Progenitor cell of endocrine pancreas (in vitro differentiated cells): ENCODE measurements at regions not wholly inside any gene's neighbourhood (a gene's known extent, or its start where the extent isn't known, plus 50 kb on each side); places are given as distances from the start of the nearest gene placed in this dataset.

Experiments used
- DNase-seq: peaks from one replicate; pipeline ENCODE4 v3.0.0; 2021; ENCODE audit warnings: low spot score; ENCODE audit not compliant: unreplicated experiment
- H3K27ac Mint-ChIP-seq: 2 replicates; pipeline ENCODE4 v1.8.0; 2021; ENCODE audit warnings: mild to moderate bottlenecking, moderate library complexity, mixed read lengths
- H3K27me3 Mint-ChIP-seq: 2 replicates; pipeline ENCODE4 v1.8.0; 2021; ENCODE audit warnings: mixed read lengths
- H3K36me3 Mint-ChIP-seq: 2 replicates; pipeline ENCODE4 v1.8.0; 2022; ENCODE audit warnings: mixed read lengths; ENCODE audit not compliant: insufficient read depth
- H3K4me1 Mint-ChIP-seq: 2 replicates; pipeline ENCODE4 v1.8.0; 2021; ENCODE audit warnings: low read depth, mixed read lengths
- H3K4me3 Mint-ChIP-seq: 2 replicates; pipeline ENCODE4 v1.8.0; 2021; ENCODE audit warnings: low read depth, mild to moderate bottlenecking, moderate library complexity, mixed read lengths
- H3K9me3 Mint-ChIP-seq: 2 replicates; pipeline ENCODE4 v1.8.0; 2021; ENCODE audit warnings: low read depth, mixed read lengths
- CTCF ChIP-seq: fragments of 200-600 bp; sonication (generic); IDR thresholded peaks from one replicate; pipeline ENCODE4 v1.5.0; 2021; ENCODE audit warnings: antibody characterized with exemption, mild to moderate bottlenecking; ENCODE audit not compliant: unreplicated experiment

- no peak for TF ChIP-seq CTCF
- no peak for DNase-seq
- no peaks in the 10 kb centered on the region for H3K4me1 Mint-ChIP-seq
- no peaks in the 10 kb centered on the region for H3K36me3 Mint-ChIP-seq
- H3K27ac Mint-ChIP-seq: no peak overlapping the region
- H3K27me3 Mint-ChIP-seq: no peaks in the 10 kb centered on the region
- no peak overlapping the region for H3K4me3 Mint-ChIP-seq
- H3K9me3 Mint-ChIP-seq: no peaks in the 10 kb centered on the region
Measured at GRCh38 chr7:114225784-114226183, 188.8 kb upstream of the FOXP2 start.

GRCh38 chr7:114218283-114218682 is 196.3 kb upstream of the FOXP2 start:
- Mint-ChIP-seq H3K4me3 (no peak overlapping the region), H3K27ac (no peak overlapping the region), H3K27me3 (no peaks in the 10 kb centered on the region), H3K36me3 (no peaks in the 10 kb centered on the region), H3K9me3 (no peaks in the 10 kb centered on the region), H3K4me1 (no peaks in the 10 kb centered on the region)
- DNase-seq: no peak
- TF ChIP-seq CTCF: no peak

- TF ChIP-seq CTCF: no peak
- no peak overlapping the region for H3K27ac Mint-ChIP-seq
- H3K27me3 Mint-ChIP-seq: no peaks in the 10 kb centered on the region
- H3K36me3 Mint-ChIP-seq: no peaks in the 10 kb centered on the region
- no peak overlapping the region for H3K4me3 Mint-ChIP-seq
- DNase-seq: no peak
- H3K9me3 Mint-ChIP-seq: no peaks in the 10 kb centered on the region
- H3K4me1 Mint-ChIP-seq: no peaks in the 10 kb centered on the region
Measured at GRCh38 chr7:114217026-114217806, 197.4 kb upstream of the FOXP2 start.

- Mint-ChIP-seq H3K27me3 (no peaks in the 10 kb centered on the region), H3K4me3 (no peak overlapping the region), H3K36me3 (peaks cover 1% of the 10 kb centered on the region), H3K4me1 (no peaks in the 10 kb centered on the region), H3K9me3 (no peaks in the 10 kb centered on the region), H3K27ac (no peak overlapping the region)
- DNase-seq: no peak
- TF ChIP-seq CTCF: no peak
Measured at GRCh38 chr7:114214466-114214865, 200.1 kb upstream of the FOXP2 start.

GRCh38 chr7:114212721-114213429 is 201.7 kb upstream of the FOXP2 start:
- Mint-ChIP-seq H3K36me3 (peaks cover 1% of the 10 kb centered on the region), H3K4me3 (no peak overlapping the region), H3K27me3 (no peaks in the 10 kb centered on the region), H3K9me3 (peaks cover 2% of the 10 kb centered on the region), H3K4me1 (no peaks in the 10 kb centered on the region), H3K27ac (no peak overlapping the region)
- DNase-seq: no peak
- no peak for TF ChIP-seq CTCF
